Mucosa of rectum (tissue), 2 donors: ENCODE measurements at regions not wholly inside any gene's neighbourhood (a gene's known extent, or its start where the extent isn't known, plus 50 kb on each side); places are given as distances from the start of the nearest gene placed in this dataset.

Experiments
- H3K27ac ChIP-seq, 2 donors: one replicate each; pipeline ENCODE4 v1.7.0; 2013; ENCODE audit warnings: inconsistent platforms in 2 of 2, low read depth in 2 of 2, low read length in 2 of 2
- H3K27me3 ChIP-seq, 2 donors: one replicate each; pipeline ENCODE4 v1.7.0; 2013; ENCODE audit warnings: low read length in 2 of 2; ENCODE audit not compliant: control insufficient read depth in 2 of 2, insufficient read depth in 2 of 2
- H3K36me3 ChIP-seq, 2 donors: one replicate each; pipeline ENCODE4 v1.7.0; 2013; ENCODE audit warnings: low read length in 2 of 2; ENCODE audit not compliant: control insufficient read depth in 2 of 2, insufficient read depth in 2 of 2
- H3K4me1 ChIP-seq, 2 donors: one replicate each; pipeline ENCODE4 v1.7.0; 2013; ENCODE audit warnings: low read length in 2 of 2, mild to moderate bottlenecking in 1 of 2; ENCODE audit not compliant: control insufficient read depth in 2 of 2, insufficient read depth in 2 of 2
- H3K4me3 ChIP-seq, 2 donors: one replicate each; pipeline ENCODE4 v1.7.0; 2013; ENCODE audit warnings: low read length in 2 of 2
- H3K9ac ChIP-seq, 2 donors: one replicate each; pipeline ENCODE4 v1.7.0; 2013; ENCODE audit warnings: low read length in 2 of 2, low read depth in 1 of 2, mild to moderate bottlenecking in 1 of 2
- H3K9me3 ChIP-seq, 2 donors: one replicate each; pipeline ENCODE4 v1.7.0; 2013; ENCODE audit warnings: low read length in 2 of 2; ENCODE audit not compliant: control insufficient read depth in 2 of 2
- donor health status: healthy.
- donor health status: Normal muscosa, but diverticular disease.

DNA sequence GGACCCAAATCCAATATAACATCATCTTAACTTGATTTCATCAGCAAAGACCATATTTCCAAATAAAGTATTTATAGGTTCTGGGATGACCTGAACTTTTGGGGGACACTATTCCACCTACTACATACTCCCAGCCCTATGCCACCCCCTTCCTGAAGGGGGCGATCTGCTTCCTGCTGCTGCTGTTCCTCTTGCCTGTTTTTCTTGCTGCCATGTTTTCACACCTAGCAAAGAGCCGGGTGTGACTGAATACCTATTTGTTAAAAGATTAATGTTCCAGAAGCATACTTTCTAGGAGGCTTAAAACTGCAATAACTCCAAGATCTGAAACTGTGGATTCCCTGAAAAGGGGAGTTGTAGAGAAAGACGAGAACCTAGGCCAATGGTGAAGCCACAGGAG lies 89.7 kb downstream of the ICOS start:
- Histone ChIP-seq H3K4me3 (no peak overlapping the region), H3K9me3 (no peaks in the 10 kb centered on the region), H3K4me1 (peaks cover 0 to 6% of the 10 kb centered on the region in 2 donors), H3K36me3 (no peaks in the 10 kb centered on the region), H3K27ac (no peak overlapping the region), H3K9ac (no peak overlapping the region), H3K27me3 (no peaks in the 10 kb centered on the region)

DNA sequence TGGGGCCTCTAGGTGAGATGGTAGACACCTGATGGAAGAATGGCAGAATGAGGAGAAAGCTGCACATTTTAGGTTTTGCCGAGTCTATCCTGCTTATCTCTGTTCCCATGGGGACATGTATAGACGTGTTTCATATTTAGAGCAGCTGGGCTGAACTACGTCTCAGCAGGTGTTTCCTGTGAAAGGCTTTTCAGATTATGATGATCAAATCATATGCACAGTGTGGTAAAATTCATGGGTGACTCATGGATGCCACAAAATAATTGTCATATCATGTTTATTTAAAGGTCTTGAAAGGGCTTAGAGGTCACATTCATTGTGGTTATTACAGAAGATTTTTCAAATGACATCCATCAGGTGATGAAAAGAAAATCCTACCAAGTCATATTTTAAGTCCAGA lies 90.5 kb downstream of the ICOS start:
- H3K9ac ChIP-seq: no peak overlapping the region
- no peaks in the 10 kb centered on the region for H3K36me3 ChIP-seq
- no peaks in the 10 kb centered on the region for H3K27me3 ChIP-seq
- no peak overlapping the region for H3K4me3 ChIP-seq
- H3K27ac ChIP-seq: no peak overlapping the region
- peaks cover 0 to 6% of the 10 kb centered on the region in 2 donors for H3K4me1 ChIP-seq
- no peaks in the 10 kb centered on the region for H3K9me3 ChIP-seq

DNA sequence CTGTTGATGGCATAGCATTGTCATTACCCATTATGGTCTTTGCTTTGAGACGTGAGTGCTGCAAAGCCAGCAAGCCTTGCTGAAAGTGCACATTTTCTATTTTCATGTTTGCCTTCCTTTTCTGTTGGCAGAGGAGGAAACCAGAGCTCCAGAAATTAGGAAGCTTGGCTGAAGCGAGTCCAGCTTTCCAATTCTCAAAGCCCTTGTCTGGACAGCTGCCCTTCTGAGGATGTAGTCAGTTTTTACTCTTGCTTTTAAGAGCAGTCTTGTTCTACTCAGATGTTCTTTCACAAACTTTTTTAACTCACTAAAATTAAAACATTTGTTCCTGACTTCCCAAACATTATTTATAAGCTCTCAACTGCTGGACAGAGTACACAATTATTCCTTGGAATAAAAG lies 93.8 kb downstream of the ICOS start:
- H3K9me3 ChIP-seq: no peaks in the 10 kb centered on the region
- H3K4me3 ChIP-seq: no peak overlapping the region
- H3K27me3 ChIP-seq: no peaks in the 10 kb centered on the region
- H3K27ac ChIP-seq: no peak overlapping the region
- H3K9ac ChIP-seq: no peak overlapping the region
- no peaks in the 10 kb centered on the region for H3K36me3 ChIP-seq
- H3K4me1 ChIP-seq: no peaks in the 10 kb centered on the region

DNA sequence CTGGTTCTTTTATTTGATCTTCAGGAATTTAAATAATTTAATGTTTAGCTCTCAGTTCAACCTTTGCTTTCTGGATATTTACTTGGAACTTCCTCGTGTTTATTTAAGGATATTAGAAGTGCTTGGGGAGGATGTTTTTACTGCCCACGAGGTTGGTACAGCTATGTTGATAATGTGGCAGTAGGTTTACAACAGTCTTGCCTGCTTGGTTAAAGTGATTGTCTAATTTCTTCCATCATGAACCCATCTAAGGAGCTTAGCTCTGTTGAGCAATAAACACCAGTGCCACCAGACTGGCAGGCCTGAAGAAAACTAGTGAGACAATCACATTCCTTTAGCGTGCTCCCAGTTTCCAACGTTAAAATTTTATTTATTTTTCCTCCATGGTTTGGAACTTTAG lies 94.5 kb downstream of the ICOS start:
- Histone ChIP-seq H3K9me3 (no peaks in the 10 kb centered on the region), H3K4me3 (no peak overlapping the region), H3K36me3 (no peaks in the 10 kb centered on the region), H3K4me1 (no peaks in the 10 kb centered on the region), H3K9ac (no peak overlapping the region), H3K27me3 (no peaks in the 10 kb centered on the region), H3K27ac (no peak overlapping the region)

DNA sequence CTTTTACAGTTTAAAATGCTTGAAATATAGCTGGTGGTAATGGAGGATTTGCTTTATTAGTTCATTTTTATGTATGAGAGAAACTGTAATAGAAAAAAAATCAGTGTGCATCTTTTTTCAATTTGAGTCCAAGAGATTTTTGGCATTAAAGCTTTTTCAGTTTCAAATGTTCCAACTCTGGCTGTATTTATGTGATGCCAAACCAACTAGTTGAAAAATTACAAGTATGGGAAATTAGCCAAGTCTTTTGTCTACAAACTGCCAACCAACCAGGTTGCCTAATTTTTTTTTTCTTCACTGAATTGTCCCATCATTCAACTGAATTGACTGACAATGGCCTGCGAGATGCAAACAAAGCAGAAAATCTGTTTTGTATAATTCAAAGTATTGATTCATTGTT lies 95.7 kb downstream of the ICOS start:
- Histone ChIP-seq H3K4me1 (no peaks in the 10 kb centered on the region), H3K27ac (no peak overlapping the region), H3K27me3 (no peaks in the 10 kb centered on the region), H3K36me3 (no peaks in the 10 kb centered on the region), H3K4me3 (no peak overlapping the region), H3K9me3 (no peaks in the 10 kb centered on the region), H3K9ac (no peak overlapping the region)

DNA sequence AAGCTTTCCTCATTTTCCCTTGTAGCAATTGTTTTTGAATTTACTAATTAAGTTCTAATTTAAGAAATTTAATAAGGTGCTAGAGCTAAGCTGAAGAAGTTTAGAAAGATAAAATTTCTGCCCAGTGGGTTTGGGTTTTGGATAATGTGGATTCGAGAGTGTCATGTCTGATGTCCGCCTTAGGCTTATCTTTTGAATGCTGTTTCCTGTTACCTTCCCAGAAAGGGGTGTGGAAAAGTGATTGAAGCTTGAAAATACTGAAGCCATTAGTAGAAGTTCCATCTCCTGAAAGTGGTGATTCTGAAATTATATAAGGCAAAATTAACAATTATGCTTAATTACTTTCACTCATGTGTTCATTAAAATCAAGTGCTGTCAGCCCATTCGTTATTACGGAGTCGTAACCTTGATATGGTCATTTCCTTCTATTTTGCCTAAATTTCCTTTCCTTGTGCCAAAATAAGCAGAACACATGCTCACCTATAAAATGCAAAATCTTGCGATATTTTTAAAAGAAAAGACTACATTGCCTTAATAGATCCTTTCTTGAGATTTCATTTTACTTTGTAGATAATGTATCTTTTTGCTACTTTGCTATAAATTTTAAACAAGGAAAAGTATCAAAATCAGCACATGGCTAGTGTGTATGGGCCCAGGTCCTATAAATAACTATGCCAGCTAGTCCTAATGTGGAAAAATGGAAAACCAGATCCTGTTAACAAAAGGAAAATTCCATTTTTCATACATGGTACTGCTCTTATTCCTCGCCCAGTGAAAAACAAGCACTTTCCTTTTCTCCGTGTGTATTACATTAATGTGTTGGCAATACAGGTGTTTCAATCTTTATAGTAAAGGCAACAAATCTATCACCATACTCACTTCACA lies 97.3 kb downstream of the ICOS start:
- Histone ChIP-seq H3K4me1 (no peaks in the 10 kb centered on the region), H3K9me3 (no peaks in the 10 kb centered on the region), H3K36me3 (no peaks in the 10 kb centered on the region), H3K4me3 (no peak overlapping the region), H3K27ac (no peak overlapping the region), H3K9ac (no peak overlapping the region), H3K27me3 (no peaks in the 10 kb centered on the region)

DNA sequence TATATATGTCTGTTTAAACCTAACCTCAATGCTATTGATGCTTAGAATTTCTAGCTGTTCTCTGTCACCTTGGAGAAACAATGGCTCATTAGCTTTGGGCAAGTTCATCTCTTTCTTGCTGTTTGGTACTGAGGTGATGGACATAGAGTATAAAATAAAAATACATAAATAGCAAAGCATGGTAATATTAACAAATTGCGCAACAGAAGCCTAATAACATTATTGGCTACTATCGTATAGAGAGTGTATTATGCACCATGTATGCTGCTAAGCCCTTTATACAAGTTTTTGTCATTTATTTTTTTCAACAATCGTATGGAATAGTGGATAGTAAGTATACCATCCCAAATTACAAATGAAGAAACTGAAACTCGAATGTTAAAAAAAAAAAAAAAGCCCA lies 100.1 kb downstream of the ICOS start:
- Histone ChIP-seq H3K4me3 (no peak overlapping the region), H3K27me3 (no peaks in the 10 kb centered on the region), H3K36me3 (no peaks in the 10 kb centered on the region), H3K27ac (no peak overlapping the region), H3K9ac (no peak overlapping the region), H3K4me1 (peaks cover 0 to 5% of the 10 kb centered on the region in 2 donors), H3K9me3 (no peaks in the 10 kb centered on the region)

DNA sequence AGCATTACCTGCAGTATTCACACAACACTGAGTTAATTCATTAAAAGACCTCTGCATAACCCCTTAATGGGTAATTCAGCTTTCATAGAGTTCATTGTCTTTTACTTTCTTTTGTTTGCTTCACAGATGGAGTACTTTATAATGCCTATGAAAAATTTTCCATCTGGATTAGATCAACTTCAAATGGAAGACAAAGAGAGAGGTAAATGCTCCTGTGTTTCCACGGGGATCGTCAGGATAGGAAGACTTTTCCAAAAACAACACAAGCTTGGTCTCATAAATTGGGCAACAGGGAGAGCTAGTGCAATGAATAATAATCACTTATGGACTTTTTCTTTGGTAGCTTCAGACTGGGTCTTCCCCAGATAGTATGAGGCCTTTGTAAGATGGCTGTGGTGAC lies 100.7 kb downstream of the ICOS start:
- Histone ChIP-seq H3K9me3 (no peaks in the 10 kb centered on the region), H3K27me3 (no peaks in the 10 kb centered on the region), H3K4me3 (no peak overlapping the region), H3K9ac (no peak overlapping the region), H3K4me1 (peaks cover 0 to 5% of the 10 kb centered on the region in 2 donors), H3K27ac (no peak overlapping the region), H3K36me3 (no peaks in the 10 kb centered on the region)

DNA sequence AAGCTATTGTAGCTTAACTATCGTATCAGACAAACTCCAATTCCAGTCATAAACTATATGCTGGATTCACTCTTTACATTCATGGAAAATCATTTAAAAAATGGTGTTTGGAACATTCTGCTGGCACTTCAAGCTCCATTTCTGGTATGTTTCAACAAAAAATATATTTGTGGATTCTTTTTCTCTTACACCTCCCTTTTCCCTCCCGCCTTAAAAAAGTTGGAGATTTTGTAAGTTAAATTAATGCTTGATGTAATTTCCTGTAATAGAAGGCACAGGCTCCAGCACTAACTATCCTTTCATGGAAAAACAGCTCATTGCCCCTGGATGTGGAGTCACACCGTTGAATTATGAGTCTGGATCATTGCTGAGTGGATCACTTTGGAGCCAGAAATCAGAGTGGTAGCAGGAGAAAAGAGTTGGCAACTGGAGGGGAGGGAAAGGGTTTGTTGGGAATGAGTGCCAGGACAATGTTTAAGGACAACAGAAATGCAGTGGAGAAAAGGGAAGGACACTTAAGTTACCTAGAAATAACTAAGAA lies 102.8 kb downstream of the ICOS start:
- Histone ChIP-seq H3K27ac (no peak overlapping the region), H3K4me3 (no peak overlapping the region)

DNA sequence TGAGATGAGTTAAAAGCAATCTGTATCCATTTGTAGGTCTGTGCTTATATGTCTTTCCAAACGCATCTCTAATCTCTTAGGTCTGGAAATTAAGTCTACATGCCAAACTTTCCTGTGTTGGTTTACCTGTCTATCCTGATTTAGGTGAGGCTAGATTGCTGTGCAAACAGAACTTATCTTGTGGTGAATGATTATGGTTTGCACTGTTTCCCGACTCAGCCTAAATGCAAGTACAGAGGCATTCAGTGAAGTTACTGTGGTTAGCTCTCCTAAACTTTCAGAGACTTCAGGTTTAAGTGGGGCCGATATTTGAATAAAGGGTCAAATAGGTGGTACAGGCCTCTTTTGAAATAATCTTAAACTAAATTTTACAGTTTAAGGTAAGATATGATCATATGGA lies 103.5 kb downstream of the ICOS start:
- Histone ChIP-seq H3K36me3 (no peaks in the 10 kb centered on the region), H3K27ac (no peak overlapping the region), H3K9ac (no peak overlapping the region), H3K9me3 (no peaks in the 10 kb centered on the region), H3K27me3 (no peaks in the 10 kb centered on the region), H3K4me1 (peaks cover 0 to 5% of the 10 kb centered on the region in 2 donors), H3K4me3 (no peak overlapping the region)

More for the DNA sequence above, 102.8 kb downstream of the ICOS start:
- Histone ChIP-seq H3K36me3 (no peaks in the 10 kb centered on the region), H3K27me3 (no peaks in the 10 kb centered on the region), H3K4me1 (peaks cover 0 to 5% of the 10 kb centered on the region in 2 donors), H3K9ac (no peak overlapping the region), H3K9me3 (no peaks in the 10 kb centered on the region)
